Glomerular visceral epithelial cell (primary cell): ENCODE measurements at regions not wholly inside any gene's neighbourhood (a gene's known extent, or its start where the extent isn't known, plus 50 kb on each side); places are given as distances from the start of the nearest gene placed in this dataset.
A peak's percentile ranks its signal among the peaks of the same experiment; 100 is the strongest.

Experiments used
- DNase-seq: peaks from one replicate; pipeline ENCODE4 v3.0.0-alpha.2; 2016; ENCODE audit errors: extremely low spot score

DNA sequence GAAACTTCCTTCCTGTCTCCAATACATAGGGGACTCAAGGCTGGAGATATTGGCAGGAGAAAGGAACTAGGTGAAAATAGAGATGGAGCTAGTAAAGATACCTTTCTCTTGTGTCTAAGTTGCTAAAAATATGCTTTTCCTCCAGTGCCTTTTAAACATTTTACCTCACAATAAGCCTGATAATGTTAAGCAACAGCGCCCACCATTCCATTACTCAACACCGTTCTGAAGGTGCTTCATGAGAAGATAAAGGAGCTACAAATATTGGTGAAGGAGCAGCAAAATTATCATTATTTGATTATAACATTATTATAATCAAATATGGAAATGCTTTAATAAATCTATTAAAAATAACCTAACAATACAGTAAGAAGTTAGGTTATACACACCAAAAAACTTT is 83.6 kb upstream of the BARX2 start:
- DNase-seq, result no peak

DNA sequence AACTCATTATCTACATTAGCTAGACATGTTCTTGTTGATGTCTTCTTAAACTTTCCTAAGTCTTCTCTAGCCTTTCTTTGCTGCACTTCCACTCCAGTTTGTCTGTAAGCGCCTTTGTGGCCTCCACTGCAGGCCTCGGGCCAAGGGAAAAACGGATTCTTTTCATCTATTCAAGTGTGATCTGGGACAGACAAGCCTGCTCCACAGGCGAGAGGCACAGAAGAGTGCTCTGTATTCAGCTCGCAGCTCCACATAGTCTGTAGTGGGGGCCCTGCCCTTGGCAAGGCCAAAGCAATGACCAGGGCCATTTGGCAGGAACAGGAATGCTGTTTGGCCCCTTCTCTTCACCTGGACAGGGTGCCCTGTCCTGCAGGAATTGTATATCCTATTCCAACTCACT is 84.1 kb upstream of the BARX2 start:
- DNase-seq, result no peak

DNA sequence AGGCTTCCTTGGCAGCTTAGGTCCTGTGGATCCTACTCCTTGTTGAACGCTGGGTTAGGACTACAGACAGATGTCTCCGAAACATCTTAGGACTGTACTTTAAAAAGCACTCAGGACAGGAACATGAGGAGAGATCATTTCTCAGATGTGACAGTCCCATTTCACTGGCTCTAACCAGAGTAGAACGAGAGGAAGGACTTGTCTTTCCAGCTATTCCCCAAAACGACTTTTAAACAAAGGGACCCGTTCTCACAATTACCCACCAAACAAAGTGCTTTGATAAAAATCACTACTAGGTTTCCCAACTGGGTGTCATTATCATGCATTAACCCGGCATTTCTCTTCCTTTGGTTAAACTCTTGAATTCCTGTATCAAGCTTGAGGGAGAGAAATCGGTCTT is 84.7 kb upstream of the BARX2 start:
- DNase-seq, result no peak

DNA sequence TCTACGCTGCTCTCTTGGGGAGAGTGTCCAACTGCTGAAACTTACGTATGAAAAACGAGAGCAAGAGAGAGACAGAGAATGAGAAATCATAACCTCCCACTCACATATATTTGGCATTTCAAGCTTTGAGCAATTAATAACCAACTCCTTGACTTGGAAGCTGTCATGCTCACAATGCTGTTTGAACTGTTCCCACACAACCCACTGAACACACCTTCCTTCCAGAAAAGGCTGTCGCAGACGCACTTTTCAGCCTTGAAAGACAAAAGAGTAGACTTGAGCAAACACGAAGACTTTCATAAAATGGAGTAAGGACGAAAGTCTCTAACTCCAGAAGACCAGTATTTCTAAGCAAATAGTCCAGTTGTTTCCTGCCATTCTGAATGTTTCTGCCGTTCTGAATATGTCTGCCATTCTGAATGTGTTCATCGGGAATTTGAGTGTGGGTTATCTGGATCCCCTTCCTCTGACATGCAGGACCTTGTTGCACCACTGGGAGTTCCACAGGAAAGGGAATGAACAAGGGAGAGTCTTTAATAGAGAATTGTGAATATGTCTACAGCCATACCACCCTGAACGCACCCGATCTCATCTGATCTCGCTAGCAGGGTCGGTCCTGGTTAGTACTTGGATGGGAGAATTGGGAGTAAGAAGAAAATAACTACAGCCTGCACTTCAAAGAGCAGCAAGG is 86.2 kb upstream of the BARX2 start:
- DNase-seq, result no peak

DNA sequence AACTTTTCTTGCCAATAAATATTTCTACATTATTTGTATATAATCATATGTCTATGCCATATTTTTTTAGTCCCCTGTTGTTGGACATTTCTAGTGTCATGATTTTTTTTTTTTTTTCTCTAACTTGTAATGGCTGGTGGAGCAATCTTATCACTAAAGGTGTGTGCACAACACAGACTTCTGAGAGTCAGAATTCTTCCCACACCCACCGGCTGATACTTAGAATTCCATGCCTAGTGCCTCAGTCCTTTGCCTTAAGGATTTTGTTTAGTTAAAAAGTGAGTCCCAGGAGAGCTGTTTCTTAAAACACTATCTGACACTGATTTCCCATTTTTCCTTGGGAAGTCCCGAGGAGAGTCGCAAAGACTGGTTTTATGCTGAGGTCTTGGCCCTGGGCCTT is 87.7 kb upstream of the BARX2 start:
- no peak for DNase-seq

DNA sequence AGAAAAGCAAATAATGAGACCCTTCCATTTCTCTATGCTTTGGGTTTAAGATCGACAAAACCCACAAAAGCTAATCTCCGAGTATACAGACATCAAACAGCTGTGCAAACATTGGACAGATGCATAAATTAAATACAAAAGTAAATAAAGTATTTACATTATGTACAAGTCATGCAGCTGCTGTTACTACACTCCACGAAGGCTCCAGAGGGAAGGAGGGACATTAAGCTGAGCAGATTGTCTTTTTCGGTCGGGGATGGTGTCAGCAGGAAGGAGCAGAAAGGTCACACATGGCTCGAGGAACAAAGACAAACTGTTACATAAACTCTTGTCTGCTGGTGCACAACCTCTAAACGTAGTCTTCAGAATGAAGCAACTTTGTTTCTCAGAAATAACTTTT is 88.8 kb upstream of the BARX2 start:
- DNase-seq, result no peak

DNA sequence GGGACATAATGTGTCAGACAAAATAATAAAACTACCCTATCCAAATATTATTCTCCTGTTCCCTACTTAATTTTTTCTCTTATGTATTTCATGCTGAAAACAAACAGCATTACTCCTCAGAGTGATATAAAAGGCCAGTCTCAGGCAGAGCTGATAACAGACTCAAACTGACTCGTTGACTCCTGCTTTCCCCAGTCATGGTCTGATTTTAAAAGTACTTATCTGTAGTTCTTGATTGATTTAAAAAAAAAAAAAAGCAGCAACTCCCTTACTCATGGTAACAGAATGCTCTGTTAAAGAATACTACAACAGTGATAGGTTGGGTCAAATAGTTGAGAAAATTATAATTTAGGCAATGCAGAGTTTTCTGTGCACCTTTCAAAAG is 90.3 kb upstream of the BARX2 start:
- no peak for DNase-seq

DNA sequence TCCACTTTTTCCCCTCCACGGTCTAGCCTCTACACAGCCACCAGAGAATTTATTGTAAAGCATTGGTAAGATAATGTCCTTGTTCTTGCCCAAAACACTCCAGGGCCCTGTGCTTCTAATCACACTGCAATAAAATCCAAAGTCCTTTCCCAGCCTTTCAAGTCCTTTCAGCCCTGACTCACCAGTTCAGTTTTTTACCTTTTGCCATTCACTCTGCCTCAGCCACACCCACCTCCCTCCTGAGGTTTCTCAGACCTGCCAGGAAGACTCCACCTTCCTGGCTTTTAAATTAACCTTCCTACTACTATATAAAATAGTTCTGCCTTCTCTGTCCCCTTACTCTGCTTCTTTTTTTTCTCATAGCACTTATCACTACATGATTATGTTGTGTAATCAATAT is 91.0 kb upstream of the ARHGAP32 start:
- no peak for DNase-seq

DNA sequence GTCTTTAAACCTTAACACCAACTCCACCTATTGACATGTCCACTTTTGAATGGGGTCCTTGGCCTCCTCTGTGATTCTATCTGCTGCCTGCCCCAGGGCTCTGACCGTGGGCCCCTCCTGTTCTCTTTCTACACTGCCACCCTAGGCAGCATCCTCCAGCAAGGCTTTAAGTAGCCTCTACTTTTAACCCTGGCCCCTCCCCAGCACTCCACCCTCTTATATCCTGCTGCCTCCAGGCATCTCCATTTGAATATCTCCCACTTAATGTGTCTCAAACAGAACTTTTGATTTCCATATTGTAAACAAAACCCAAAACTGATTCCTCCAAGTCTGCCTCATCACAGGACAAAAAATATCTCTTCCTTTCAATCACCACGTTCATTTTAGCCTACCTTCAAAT is 90.5 kb upstream of the ARHGAP32 start:
- no peak for DNase-seq

DNA sequence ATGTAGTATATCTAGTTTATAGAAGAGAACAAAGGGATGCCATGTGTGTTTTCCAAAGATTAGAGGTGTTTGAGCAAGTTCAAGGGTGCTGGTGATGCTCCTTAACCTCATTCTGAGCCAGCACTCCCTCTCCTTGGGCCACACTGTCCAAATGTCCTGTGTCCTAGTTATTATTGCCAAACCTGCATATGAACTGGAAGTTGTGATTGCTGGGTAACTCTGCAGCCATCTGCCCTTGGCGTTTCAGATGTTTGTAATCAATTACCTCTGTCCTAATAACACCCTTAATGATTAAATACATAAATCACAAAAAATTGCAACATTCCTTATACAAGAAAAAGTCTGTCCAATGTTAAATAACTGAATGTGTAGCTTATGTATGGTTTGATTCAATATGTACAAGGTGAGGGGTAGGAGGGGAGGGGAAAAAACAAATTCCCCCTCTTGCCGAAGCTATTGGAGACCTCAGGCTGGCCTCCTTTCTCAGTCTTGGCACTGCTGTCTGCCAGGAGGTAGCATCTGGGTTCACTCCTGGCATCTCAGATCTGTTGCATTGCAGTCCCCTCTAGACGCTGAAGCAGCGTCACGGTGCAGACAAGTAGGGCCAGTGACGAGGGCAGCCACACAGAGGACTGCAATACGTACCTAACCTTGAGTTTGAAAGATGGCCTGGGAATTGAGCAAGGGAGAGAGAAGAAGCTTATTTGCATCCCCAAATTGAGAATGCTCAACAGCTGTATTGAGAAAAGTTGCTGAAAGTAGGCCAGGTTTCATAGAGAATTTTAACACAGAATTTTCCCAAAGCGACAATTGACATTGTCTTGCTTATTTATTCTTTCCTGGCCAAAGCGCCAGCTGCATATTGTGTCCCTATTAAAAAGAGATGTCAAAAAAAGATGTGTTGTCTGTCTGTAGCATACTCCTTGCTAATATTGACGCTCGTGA is 89.6 kb upstream of the ARHGAP32 start:
- DNase-seq, result no peak

DNA sequence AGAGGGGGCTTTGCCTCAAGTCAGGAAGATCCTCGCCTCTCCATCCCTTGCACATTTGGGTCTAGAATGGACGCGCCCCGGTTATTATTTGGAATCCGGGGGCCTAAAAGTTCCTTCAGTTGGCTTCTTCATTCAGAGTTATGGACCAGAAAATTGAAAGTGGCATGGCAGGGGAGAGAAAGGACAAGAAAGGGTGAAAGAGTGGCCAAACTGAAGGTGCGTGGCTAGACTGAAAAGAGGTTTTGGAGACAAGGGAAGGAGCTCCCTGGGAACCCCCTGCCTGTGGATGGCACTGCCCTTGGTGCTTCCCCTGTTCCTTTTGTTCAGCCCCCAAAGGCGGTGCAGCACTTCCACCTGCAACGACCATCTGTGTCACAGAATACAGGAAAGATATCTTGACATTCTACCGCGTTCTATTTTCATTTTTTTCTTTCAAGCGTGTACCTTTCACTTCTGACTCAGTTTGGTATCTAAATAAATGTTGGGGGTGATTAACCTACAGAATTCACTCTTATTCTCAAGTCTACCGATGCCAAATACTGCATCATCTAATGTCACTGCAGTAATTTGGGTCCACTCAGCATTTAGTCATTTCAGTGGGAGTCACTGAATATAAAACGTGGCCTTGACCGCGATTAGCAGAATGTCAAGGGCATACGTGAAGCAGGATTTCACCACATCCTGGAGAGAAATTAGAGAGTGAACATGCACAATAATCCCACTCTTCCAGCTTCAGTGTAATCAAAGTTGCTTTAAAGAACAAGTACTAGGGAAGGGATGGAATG is 88.1 kb upstream of the ARHGAP32 start:
- DNase-seq, result no peak

DNA sequence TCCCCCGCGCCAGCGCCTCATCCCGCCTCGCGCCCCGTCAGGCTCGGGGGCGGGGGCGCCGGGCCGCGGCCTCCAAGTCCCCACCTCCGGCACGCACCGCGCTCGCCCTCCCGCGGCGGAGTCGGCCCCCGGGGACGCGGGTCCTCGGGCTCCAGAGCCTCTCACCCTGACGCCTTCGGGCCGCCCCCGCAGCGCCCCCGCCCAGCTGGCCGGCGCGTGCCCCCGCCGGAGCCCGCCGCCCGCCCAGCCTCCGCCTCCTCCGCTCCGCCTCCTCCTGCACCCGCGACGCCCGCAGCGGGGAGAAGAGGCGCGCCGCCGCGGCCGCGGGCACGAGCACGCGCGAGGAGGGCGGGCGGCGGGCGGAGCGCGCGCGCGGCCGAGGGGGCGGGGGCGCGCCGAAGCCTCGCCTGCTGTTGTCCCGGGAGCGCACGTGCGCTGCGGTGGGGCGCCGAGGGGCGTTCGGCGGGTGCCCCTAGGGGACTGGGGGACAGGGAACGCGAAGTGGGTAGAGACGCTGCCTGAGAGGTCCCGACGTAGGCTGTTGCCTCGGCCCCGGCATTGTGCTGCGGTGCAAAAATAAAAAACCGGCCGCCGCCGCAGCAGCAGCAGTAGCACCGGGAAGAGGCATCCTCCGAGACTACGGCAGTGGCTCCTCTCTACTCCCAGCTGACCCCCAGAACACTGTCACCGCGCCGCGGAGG is 87.4 kb upstream of the ARHGAP32 start:
- peak; percentile 82 for DNase-seq

DNA sequence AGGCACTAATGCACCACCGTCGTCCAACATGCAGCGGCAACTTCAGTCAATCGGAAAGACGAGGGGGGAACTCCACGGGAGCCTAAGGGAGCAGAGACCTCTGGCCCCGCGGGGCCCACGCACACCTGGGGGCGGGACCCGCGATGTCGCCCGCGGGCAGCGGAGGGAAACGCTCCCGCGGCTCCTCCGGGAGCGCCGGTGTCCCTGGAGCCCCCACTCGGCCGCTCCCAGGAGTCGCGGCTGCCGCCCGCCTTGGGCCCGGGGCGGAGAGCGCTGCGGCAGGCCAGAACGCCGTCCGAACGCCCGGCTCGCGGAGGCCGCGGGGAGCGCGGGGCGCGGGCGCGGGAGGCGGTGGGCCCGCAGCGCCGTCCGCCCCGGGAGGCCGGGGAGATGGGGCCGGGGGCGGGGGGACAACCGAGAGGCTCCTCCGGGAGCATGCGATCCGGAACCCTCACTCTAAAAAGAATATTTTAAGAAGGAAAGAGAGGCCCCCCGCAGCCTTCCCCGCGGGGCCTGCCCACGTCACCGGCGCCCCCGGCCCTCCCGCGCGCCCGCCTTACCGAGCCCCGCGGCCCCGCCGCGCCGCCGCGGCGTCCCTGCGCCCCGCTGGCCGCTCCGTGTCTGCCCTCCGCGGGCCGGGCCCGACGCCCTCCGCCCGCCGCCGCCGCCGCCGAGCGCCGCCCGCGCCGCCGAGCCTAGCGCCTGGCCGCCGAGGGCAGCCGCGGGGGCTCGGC is 86.6 kb upstream of the ARHGAP32 start:
- peak; percentile 13 for DNase-seq

DNA sequence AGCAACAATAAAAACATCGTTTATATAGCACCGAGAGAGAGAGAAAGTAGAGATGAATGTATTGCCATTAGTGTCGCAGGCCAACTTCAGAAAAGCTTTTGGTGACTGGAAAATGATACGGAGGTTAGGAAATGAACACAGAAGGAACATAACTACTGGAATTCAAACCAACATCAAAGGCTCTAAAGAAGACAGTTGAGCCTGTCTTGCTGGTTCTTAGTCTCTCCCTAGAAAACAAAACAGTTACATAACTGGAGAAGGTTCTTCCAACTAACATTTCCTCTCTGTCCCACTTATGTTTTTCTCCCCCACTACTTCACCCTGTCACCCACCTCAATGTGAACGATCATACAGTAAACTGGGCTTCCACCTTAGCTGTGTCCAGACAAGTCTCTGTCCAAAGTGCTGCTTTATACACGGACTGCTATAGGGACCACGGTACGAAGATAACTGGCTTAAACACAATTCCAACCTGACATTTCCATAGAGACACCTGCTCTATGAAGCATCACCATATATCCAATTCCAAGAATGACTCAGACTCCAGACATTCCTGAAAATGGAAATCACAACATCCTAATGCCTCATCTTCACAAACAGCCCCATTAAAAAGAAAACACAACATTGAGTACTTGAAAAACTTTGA is 85.2 kb upstream of the ARHGAP32 start:
- no peak for DNase-seq

DNA sequence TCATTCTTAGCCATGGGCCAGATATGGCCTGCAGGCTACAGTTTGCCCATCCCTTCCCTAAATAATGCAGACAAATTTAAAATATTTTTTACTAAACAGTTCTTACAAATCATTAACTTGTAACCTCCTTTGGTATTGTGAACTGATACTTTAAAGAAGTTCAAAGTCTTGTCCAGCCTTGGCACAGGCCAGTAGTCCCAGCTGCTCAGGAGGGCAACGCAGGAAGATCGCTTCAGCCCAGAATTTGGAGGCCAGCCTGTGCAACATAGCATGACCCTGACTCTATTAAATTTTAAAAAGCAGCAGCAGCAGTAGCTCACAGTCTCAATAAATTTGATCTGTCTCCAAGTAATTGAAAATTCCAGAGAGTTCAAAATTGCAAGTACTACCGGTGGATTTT is 83.7 kb upstream of the ARHGAP32 start:
- DNase-seq, result no peak

DNA sequence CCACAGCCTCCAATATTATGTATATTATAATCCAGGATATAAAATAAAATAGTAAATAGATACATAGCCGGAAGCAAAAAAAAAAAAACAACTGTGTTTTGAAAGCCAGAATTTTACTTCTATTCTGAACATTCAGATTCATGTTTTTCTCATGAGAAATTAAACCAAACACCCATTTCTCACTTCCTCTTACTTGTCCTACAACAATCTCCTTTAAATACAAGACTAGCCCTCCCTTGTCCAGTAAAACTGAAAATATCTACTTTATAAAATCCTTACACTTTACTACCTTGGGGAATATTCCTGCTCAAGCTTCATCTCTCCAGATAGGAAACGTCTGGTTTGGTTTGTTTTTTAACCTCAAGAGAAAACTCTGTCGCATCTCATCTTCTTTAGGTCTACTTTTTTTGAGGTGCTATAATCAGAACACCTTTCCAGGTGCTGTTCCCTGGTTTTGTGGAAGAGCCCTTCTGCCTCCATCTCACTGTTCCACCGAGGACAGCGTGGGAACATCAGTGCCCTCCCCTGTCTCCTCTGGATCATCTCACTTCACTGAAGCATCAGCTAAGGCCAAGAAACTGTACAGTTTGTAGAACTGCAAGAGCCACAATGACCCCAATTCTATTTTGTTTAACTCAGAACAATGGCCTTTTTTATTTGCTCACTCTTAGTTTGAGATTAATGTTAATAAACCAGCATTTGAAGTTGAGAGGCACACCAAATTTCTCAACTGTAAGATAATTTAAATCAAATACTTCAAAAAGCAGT is 82.0 kb upstream of the ARHGAP32 start:
- DNase-seq, result no peak

DNA sequence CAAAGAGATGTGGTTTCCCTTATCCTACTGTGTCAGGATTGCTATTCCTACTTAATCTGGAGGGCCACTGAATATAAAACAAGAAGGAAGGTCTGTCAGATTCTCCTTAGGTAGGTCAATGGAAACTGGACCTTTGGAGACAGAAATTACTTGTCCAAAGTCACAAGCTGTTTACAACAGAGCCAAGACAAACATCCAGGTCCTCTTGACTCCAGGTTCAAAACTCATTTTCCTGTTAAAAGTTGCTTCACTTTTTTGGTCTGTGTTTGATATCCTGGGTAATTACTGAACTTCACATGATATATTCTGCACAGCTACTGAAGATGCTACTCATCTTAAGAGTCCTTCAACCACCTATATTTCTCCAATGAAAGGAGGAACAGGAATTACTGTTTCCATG is 81.2 kb upstream of the ARHGAP32 start:
- no peak for DNase-seq

DNA sequence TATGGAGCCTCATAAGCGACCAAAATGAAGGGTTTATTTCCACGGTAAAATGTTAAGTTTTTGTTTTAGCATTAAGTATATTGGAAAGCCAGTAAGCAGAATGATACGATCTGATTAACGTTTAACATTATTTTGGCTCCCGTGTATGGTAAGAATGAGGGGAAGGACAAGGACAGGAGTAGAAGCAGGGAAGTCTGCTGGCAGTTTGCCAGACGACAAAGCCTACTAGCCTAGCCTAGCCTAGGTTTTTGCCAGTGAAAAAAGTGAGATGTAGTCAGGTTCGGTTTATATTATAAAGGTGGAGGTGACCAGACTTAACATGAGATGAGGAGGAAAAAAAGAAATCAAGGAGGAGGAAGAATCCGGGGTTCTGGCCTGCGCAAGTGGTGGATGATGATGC is 78.9 kb upstream of the ARHGAP32 start:
- no peak for DNase-seq

DNA sequence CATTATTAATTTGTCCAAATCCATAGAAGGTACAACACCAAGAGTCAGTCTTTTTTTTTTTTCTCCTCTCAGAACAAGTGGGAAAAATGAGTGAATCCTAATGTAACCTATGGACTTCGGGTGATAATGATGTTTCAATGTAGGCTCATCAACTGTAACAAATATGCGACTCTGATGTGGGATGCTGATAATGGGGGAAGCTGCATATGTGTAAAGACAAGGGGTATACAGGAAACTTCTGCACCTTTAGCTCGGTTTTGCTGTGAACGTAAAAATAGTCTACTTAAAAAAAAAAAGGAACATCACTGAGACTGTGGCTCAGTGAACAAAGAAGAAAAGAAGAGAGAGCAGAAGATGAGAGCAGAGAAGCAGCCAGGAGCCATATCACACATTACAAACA is 78.3 kb upstream of the ARHGAP32 start:
- no peak for DNase-seq

DNA sequence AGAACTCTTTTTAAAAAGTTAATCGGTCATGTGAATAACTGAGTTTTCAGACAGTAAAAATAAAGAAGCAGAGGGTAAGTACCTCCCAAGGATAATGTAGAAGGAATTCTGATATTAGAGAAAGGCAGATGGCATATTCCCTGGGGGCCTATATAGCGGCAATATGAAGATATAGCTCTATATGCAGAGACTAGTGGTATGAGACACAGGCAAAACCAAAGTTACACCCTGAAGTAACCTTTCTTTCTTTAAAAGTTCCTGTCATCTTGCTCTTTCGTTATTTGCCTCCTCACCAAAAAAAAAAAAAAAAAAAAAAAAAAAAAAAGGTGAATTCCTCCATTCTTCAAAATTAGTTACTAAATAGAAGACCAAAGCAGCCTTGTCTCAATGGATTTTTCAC is 76.2 kb upstream of the ARHGAP32 start:
- DNase-seq, result no peak
